ENCODE measurements at regions not wholly inside any gene's neighbourhood (a gene's known extent, or its start where the extent isn't known, plus 50 kb on each side); places are given as distances from the start of the nearest gene placed in this dataset.
"Not testable (repeated sequence)": the region's sequence is repeated elsewhere in the genome, so short reads cannot be mapped to it uniquely, and the experiment has no call there.

GRCh38 chr11:38894201-38894600, 2296.2 kb upstream of the RAG2 start:
- not testable (repeated sequence) for DNase-seq (ENCODE audit: low spot score)

GRCh38 chr11:38884145-38884865, 2286.3 kb upstream of the RAG2 start:
- DNase-seq (ENCODE audit: low spot score), result no peak

DNA sequence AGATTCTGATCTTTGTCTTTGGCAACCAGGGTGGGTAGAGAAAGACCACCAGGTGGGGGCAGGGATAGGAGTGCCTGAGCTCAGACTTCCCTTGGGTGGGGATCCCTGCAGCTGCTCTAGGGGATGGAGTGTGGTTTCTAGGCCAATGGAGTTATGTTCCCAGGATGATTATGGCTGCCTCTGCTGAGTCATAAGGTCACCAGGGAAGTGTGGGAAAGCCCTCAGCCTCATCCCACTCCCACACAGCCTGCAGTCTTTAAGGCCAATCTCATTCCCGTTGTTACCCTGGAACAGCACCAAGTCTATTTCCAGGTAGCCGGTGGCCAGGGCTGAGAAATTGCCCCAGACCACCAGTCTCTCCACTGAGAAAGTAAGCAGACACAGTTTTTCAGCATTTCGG, 2269.3 kb upstream of the RAG2 start:
- DNase-seq (ENCODE audit: low spot score), result no peak

DNA sequence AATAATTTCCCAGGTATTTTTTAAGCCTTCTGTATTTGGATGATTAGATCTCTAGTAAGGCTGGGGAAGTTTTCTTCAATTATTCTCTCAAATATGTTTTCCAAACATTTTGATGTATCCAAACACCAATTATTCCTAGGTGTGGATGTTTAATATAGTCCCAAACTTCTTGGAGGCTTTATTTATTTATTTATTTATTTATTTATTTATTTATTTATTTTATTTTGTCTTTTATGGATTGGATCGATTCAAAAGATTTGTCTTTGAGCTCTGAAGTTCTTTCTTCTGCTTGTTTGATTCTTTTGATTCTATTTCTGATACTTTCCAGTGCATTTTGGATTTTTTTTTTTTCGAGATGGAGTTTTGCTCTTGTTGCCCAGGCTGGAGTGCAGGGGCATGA, 2267.9 kb upstream of the RAG2 start:
- DNase-seq (ENCODE audit: low spot score), result no peak

DNA sequence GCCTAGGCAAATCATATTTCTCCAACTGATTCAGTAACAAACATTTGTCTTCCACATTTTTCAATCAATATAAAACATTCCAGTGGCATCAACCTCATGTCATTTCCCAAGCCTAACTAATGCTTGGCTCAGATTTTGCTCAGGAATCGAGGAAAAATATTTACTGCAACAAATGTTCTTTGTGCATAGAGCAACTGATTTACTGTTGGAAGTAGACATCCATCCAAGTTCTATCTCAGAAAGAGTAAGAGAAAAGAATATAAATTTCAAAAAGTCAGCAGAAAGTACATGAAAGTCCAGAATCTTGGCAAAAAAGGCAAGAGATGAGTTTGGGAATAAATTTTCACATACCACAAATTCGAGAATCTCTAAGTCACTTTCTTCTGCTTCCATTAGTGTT, 2245.0 kb upstream of the RAG2 start:
- DNase-seq (ENCODE audit: low spot score), result no peak

DNA sequence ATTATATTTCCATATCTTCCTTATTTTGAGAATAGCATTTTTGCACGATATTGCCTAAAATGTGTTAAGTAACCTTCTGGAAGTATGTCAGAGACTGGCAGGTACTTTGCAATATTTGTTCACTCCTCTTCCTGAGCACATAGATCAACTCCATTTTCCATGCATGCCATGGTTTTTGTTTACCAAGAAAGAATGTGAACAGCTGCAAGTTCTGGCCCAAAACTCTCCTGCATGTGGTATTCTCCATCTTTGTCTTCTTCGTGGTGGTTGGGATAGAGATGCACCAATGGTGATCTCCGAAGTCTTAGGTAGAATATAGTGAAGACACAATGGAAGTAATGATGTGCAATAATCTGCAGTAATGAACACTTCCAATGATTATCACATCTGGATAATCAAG, 2241.0 kb upstream of the RAG2 start:
- DNase-seq (ENCODE audit: low spot score), result no peak

DNA sequence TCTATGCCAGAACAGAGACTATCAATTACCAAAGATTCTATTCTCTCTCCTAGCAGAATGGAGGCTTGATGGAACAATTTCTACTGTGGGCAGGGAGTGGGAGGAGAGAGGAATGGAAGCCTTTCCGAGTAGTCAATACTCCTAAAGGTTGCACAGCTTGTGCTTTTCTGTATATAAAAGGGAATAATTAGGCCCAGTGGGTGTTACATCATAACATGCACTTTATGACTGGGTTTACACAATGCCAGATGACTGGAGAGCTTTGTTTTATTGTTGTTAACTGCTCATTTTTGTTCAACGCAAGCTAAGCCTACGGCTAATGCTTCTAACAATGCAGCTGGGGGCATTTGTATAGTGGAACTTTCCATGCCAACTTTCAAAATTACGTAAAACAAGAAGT, 2237.9 kb upstream of the RAG2 start:
- DNase-seq (ENCODE audit: low spot score), result no peak

GRCh38 chr11:38824573-38824972, 2226.5 kb upstream of the RAG2 start:
- DNase-seq (ENCODE audit: low spot score), result peak; percentile 3

DNA sequence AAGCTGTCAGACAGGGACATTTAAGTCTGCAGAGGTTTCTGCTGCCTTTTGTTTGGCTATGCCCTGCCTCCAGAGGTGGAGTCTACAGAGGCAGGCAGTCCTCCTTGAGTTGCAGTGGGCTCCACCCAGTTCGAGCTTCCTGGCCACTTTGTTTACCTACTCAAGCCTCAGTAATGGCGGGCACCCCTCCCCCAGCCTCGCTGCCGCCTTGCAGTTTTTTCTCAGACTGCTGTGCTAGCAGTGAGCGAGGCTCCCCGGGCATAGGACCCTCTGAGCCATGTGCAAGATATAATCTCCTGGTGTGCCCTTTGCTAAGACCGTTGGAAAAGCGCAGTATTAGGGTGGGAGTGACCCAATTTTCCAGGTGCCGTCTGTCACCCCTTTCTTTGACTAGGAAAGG, 2223.8 kb upstream of the RAG2 start:
- not testable (repeated sequence) for DNase-seq (ENCODE audit: low spot score)

DNA sequence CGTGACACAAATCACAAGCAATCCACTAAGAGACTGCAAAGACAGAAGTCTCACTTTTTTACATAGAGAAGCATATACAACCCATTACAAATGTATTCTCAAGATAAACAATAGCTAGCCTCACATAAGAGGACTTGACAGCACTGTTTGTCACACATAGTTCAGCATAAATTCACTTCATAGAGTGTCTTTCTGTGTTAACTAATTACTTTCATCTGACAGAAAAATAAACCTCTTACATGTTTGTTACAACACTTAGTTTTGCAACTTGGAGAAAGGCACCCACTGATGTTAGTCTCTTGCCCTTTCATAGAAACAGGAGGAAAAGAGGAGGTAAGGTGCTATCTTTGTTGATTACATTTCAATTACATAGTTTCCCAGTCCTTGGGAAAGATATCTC, 2221.9 kb upstream of the RAG2 start:
- DNase-seq (ENCODE audit: low spot score), result no peak

DNA sequence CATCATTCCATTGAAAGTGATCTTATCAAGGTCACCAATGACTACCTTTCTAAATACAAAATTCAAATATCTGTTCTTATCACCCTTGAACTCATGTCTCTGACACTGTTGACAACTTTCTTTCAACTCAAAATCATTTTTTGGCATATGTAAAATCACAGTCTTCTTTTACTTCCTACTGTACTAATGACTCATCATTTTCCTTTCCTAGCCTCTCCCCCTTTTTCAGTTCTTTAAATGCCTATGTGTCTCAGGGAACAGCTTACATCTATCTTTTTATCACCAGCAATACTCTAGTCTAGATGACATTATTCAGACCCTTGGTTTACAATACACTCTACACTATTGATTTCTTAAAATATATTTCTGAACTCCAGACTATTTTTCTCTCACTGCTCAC, 2220.7 kb upstream of the RAG2 start:
- DNase-seq (ENCODE audit: low spot score), result no peak

GRCh38 chr11:38814670-38815069, 2216.6 kb upstream of the RAG2 start:
- no peak for DNase-seq (ENCODE audit: low spot score)

DNA sequence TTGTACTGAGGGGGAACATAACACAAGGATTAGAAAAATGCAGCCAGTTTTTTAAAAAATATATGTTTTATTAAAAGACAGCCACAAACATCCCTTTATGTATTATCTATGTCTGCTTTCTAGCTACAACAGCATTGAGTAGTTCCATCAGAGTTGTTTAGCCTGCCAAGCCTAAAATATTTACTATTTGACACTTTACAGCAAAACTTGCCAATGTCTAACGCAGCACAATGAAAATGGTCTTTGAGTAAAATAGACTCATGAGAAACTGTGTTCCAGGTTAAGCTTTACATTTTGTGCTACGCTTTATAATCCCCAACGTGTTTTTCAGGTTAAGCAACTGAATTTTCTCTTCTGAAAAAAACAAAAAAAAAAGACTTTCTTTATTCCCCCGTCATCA, 2211.5 kb upstream of the RAG2 start:
- no peak for DNase-seq (ENCODE audit: low spot score)

DNA sequence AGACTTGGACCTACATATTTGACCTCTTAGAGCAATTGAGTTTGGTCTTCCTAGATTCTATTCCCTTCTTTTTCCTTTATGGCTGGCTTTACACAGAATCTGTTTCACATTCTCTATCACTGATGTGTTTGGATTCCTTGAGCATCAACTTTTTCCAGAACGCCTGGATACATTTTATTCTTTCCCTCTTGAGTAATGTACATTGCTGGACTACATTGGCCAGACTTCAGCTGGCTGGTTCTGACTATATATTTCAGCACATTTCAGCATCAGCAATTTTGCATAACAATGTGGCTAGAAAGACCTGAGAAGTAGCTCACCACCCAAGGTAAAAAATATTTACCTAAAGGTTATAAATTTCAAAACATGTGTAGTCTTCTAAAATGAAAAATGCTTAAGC, 2198.2 kb upstream of the RAG2 start:
- DNase-seq (ENCODE audit: low spot score), result no peak

DNA sequence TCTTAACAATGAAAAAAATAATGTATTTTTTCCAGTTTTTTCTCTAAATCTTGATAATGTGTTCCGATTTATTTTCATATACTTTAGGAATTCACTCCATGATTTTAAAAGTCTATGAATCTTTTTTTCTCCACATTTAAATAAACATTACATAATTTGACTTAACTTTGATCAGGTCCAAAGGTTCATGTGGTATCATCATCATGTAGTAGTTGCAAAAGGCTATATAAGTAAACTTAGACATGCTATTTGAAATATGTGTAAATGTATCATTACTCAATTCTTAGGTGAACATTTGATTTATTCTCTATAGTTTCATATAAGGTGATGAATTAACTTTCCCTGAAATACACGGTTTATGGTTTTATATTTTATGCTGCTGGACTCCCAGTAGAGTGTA, 2197.0 kb upstream of the RAG2 start:
- DNase-seq (ENCODE audit: low spot score), result no peak

- peak; percentile 34 for DNase-seq (ENCODE audit: low spot score)
These were observed 2193.4 kb upstream of the RAG2 start for GRCh38 chr11:38791346-38791961.

DNA sequence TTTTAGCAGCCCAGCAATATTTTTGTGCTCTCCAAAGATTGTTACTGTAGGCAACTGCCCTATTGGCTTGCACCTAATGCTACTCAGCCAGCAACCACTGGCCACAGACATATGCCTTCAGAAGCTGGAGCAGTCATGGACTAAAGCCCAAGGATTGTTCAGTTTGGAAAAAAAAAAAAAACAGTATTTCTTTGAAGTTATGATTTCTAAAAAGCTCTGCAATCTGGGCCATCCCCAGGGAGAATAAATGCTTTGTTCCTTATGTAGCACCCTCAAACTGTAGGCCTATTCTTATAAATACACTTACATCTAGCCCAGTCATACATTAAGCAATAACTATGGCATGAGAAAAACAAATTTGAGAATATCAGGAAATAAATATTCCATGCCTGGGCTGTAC, 2190.5 kb upstream of the RAG2 start:
- DNase-seq (ENCODE audit: low spot score), result no peak

- DNase-seq (ENCODE audit: low spot score), result no peak
These were observed 2186.1 kb upstream of the RAG2 start for GRCh38 chr11:38784164-38784563.

GRCh38 chr11:38766796-38767195, 2168.8 kb upstream of the RAG2 start:
- no peak for DNase-seq (ENCODE audit: low spot score)

GRCh38 chr11:38759394-38759793, 2161.4 kb upstream of the RAG2 start:
- no peak for DNase-seq (ENCODE audit: low spot score)

DNA sequence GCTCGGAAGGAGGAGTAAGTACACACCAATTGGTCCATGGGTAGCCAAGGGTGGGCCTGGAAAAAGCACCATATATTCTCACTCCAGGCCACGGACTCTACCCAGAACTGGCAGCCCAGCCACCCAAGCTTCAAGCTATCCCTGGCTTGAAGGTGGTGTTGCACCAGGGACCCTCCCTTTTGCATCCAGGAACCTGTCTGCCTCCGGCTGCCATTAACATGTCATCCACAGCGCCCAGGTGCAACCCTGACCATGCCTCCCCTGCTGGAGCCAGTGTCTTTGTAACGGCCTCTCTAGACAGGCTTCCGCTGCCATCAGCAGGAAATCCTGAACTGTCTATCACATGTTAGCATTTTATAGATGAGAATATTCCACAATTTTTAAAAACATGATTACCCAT, 2158.5 kb upstream of the RAG2 start:
- DNase-seq (ENCODE audit: low spot score), result no peak

DNA sequence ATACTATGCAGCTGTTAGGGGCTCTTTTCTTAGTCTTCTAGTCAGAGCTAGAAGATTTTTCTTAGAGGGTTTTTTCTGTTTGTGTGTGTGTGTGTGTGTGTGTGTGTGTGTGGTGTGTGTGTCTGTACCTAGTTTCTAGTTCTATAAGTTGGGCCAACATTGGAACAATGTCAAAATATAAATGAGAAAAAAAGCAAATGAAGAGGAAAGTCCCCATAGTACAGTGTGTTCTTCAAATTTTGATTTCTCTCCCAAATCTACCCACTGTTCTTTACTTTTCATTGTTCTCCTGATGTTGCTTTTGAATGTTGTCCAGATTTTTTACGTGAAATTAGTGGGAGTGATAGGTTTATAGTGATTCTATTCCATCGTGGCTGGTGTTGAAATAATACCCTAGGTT, 2153.4 kb upstream of the RAG2 start:
- no peak for DNase-seq (ENCODE audit: low spot score)

GRCh38 chr11:38746516-38746915, 2148.5 kb upstream of the RAG2 start:
- DNase-seq (ENCODE audit: low spot score), result not testable (repeated sequence)

GRCh38 chr11:38723361-38723760, 2125.3 kb upstream of the RAG2 start:
- no peak for DNase-seq (ENCODE audit: low spot score)

All from HuH-7.5 (cell line).